Astrocyte of the cerebellum (primary cell): ENCODE measurements at regions not wholly inside any gene's neighbourhood (a gene's known extent, or its start where the extent isn't known, plus 50 kb on each side); places are given as distances from the start of the nearest gene placed in this dataset.

Experiments used
- DNase-seq: peaks from one replicate; pipeline ENCODE4 v3.0.0-alpha.2; 2011; ENCODE audit warnings: low read depth
- H3K4me3 ChIP-seq: 2 replicates; pipeline ENCODE4 v1.5.1; 2011; ENCODE audit warnings: mild to moderate bottlenecking, low read depth, low read length, moderate library complexity
- CTCF ChIP-seq: IDR thresholded peaks from 2 replicates; pipeline ENCODE4 v1.5.1; 2012; ENCODE audit warnings: low read length, low read depth, moderate library complexity, mild to moderate bottlenecking; ENCODE audit errors: missing control alignments
- in situ Hi-C: cut with HindIII; loops from 2 replicates; pipeline ENCODE4 v1.10.0; 2017; ENCODE audit warnings: low sequenced_read_pairs

GRCh38 chr5:152137063-152137462, 212.4 kb upstream of the GLRA1 start:
- no peak overlapping the region for H3K4me3 ChIP-seq
- DNase-seq: no peak
- no peak for TF ChIP-seq CTCF
- in situ Hi-C loops: no loop called here

GRCh38 chr5:152136321-152136720, 211.7 kb upstream of the GLRA1 start:
- TF ChIP-seq CTCF: no peak

GRCh38 chr5:152135827-152136226, 211.2 kb upstream of the GLRA1 start:
- H3K4me3 ChIP-seq: no peak overlapping the region
- in situ Hi-C loops: no loop called here
- no peak for TF ChIP-seq CTCF
- no peak for DNase-seq

More at GRCh38 chr5:152136321-152136720, 211.7 kb upstream of the GLRA1 start:
- no peak for DNase-seq
- H3K4me3 ChIP-seq: no peak overlapping the region
- in situ Hi-C loops: no loop called here

- no peak for TF ChIP-seq CTCF
- in situ Hi-C loops: no loop called here
- H3K4me3 ChIP-seq: no peak overlapping the region
- no peak for DNase-seq
These were observed 201.1 kb upstream of the GLRA1 start for GRCh38 chr5:152125661-152126205.

GRCh38 chr5:152124409-152125041, 199.9 kb upstream of the GLRA1 start:
- H3K4me3 ChIP-seq: no peak overlapping the region
- no peak for DNase-seq
- TF ChIP-seq CTCF: no peak
- in situ Hi-C loops: no loop called here

- DNase-seq: no peak
- no peak overlapping the region for H3K4me3 ChIP-seq
- in situ Hi-C loops: no loop called here
- TF ChIP-seq CTCF: no peak
These were observed 194.2 kb upstream of the GLRA1 start for GRCh38 chr5:152118676-152119470.
